Omental fat pad (tissue), 3 donors: ENCODE measurements at regions not wholly inside any gene's neighbourhood (a gene's known extent, or its start where the extent isn't known, plus 50 kb on each side); places are given as distances from the start of the nearest gene placed in this dataset.

Source experiments
- ATAC-seq: fragments of 150-250 bp; one replicate; pipeline ENCODE4 v1.9.1; 2016; ENCODE audit warnings: mild to moderate bottlenecking, moderate library complexity; ENCODE audit not compliant: low FRiP score
- DNase-seq: peaks from one replicate; pipeline ENCODE4 v3.0.0-alpha.2; 2019; ENCODE audit warnings: low spot score
- TF ChIP-seq, protein P1 (sequence below), 3 donors: fragments of 450-650 bp; IDR thresholded peaks; one replicate each; pipeline ENCODE4 v1.5.1; 2016 to 2017; ENCODE audit warnings: antibody characterized with exemption in 3 of 3, mild to moderate bottlenecking in 3 of 3, moderate library complexity in 2 of 3

GRCh38 chr2:128737546-128737826 is 418.8 kb upstream of the HS6ST1 start:
- TF ChIP-seq, protein P1, sequence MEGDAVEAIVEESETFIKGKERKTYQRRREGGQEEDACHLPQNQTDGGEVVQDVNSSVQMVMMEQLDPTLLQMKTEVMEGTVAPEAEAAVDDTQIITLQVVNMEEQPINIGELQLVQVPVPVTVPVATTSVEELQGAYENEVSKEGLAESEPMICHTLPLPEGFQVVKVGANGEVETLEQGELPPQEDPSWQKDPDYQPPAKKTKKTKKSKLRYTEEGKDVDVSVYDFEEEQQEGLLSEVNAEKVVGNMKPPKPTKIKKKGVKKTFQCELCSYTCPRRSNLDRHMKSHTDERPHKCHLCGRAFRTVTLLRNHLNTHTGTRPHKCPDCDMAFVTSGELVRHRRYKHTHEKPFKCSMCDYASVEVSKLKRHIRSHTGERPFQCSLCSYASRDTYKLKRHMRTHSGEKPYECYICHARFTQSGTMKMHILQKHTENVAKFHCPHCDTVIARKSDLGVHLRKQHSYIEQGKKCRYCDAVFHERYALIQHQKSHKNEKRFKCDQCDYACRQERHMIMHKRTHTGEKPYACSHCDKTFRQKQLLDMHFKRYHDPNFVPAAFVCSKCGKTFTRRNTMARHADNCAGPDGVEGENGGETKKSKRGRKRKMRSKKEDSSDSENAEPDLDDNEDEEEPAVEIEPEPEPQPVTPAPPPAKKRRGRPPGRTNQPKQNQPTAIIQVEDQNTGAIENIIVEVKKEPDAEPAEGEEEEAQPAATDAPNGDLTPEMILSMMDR (IDR thresholded peaks at IDR 0.05), result no peak
- ATAC-seq (no peak), DNase-seq (no peak)

GRCh38 chr2:128738446-128739110 is 419.9 kb upstream of the HS6ST1 start:
- ATAC-seq, result no peak
- TF ChIP-seq, protein P1 (IDR thresholded peaks at IDR 0.05), result no peak
- DNase-seq, result no peak

DNA sequence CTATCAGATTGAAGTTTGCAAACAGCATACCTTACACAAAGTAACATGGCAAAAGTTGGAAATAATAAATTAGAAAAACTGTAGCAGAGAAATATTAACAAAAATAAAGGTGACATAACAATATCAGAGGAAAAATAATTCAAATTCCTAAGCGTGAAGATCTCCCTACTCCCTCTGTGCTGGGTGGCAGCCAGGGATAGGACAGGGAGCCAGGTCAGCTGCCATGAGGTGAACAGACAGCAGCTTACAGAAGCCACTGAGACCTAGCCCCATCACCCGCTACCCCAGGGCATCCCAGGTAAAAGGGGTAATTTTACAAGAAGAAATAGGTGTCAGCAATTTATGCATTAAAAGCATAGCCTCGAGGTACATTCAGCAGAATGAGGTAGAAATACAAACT is 423.8 kb upstream of the HS6ST1 start:
- DNase-seq (no peak), ATAC-seq (no peak)
- TF ChIP-seq, protein P1 (IDR thresholded peaks at IDR 0.05), result no peak

DNA sequence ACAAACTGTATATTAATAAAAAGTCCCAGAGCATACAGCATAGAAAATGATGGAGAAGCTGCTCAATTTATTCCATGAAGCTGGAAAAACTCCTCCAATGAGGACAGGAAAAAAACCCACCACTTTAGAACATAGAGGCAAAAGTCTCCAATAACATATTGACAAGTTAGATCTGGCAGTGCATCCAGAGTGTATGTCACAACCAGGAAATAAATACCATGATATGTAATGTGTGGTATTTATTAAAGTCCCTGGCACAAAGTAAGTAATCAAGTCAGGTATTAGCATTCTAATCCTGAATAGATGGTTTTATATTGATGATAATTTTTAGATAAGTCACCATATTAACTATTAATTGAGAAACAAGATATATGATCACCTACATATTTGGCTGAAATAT is 427.3 kb upstream of the HS6ST1 start:
- ATAC-seq (no peak), DNase-seq (no peak)
- TF ChIP-seq, protein P1 (IDR thresholded peaks at IDR 0.05), result no peak

GRCh38 chr2:128746356-128746755 is 427.7 kb upstream of the HS6ST1 start:
- ATAC-seq, result no peak
- no peak for DNase-seq
- TF ChIP-seq, protein P1 (IDR thresholded peaks at IDR 0.05), result no peak

GRCh38 chr2:128748336-128748735 is 429.7 kb upstream of the HS6ST1 start:
- DNase-seq, result no peak
- ATAC-seq, result no peak
- TF ChIP-seq, protein P1 (IDR thresholded peaks at IDR 0.05), result no peak

- no peak for ATAC-seq
- no peak for DNase-seq
- TF ChIP-seq, protein P1 (IDR thresholded peaks at IDR 0.05), result no peak
These were observed 430.4 kb upstream of the HS6ST1 start for GRCh38 chr2:128748835-128749605.
